Kidney (tissue), 13 donors: ENCODE measurements at regions not wholly inside any gene's neighbourhood (a gene's known extent, or its start where the extent isn't known, plus 50 kb on each side); places are given as distances from the start of the nearest gene placed in this dataset.

Experiments used
- DNase-seq, 5 donors: peaks; one replicate each; pipeline ENCODE4 v3.0.0-alpha.2; 2013 to 2020
- FAIRE-seq: peaks from 2 replicates; lab custom pipeline; 2012; peaks lifted over from hg19 to GRCh38; lab: Jason Lieb, UNC
- H3K27ac ChIP-seq, 2 donors: one replicate each; pipeline ENCODE4 v1.7.0; 2013; ENCODE audit warnings: low read depth in 2 of 2, low read length in 2 of 2, inconsistent platforms in 1 of 2
- H3K27me3 ChIP-seq: one replicate; pipeline ENCODE4 v1.7.1; 2013; ENCODE audit warnings: low read length, inconsistent platforms; ENCODE audit not compliant: control insufficient read depth, insufficient read depth
- H3K36me3 ChIP-seq, 3 donors: one replicate each; pipeline versions ENCODE4 v1.7.0 to v1.7.1; 2013; ENCODE audit warnings: low read length in 3 of 3, control low read depth in 1 of 3, inconsistent platforms in 1 of 3; ENCODE audit not compliant: insufficient read depth in 3 of 3, control insufficient read depth in 2 of 3
- H3K4me1 ChIP-seq, 3 donors: one replicate each; pipeline versions ENCODE4 v1.7.0 to v1.7.1; 2013; ENCODE audit warnings: low read length in 3 of 3, inconsistent platforms in 1 of 3, low read depth in 1 of 3; ENCODE audit not compliant: control insufficient read depth in 2 of 3, insufficient read depth in 2 of 3
- H3K4me3 ChIP-seq, 3 donors: one replicate each; pipeline versions ENCODE4 v1.7.0 to v1.8.1; 2013; ENCODE audit warnings: low read length in 3 of 3, control low read depth in 1 of 3, inconsistent platforms in 1 of 3
- H3K9ac ChIP-seq, 3 donors: one replicate each; pipeline versions ENCODE4 v1.7.0 to v1.7.1; 2013; ENCODE audit warnings: low read length in 3 of 3, control low read depth in 1 of 3, inconsistent platforms in 1 of 3
- H3K9me3 ChIP-seq, 3 donors: one replicate each; pipeline versions ENCODE4 v1.7.0 to v1.7.1; 2013; ENCODE audit warnings: low read length in 3 of 3, control low read depth in 1 of 3, inconsistent platforms in 1 of 3; ENCODE audit not compliant: control insufficient read depth in 2 of 3, insufficient read depth in 1 of 3
- intact Hi-C: fragments of 100-400 bp; cut with DNase I; formaldehyde crosslinking; loops from one replicate; pipeline ENCODE4 v1.11.1; 2022
- TF ChIP-seq, protein P1 (sequence below): IDR thresholded peaks from 3 replicates; pipeline ENCODE4 v1.5.1; 2012; ENCODE audit warnings: mild to moderate bottlenecking, moderate library complexity, borderline replicate concordance; ENCODE audit not compliant: insufficient read depth; ENCODE audit errors: extremely low read depth
- donor health status: control.
- donor health status: control.
- donor health status: control.
- donor health status: control.
- donor health status: control.
- donor health status: DM: yes; HTN: yes; CAD: no.
- donor health status: Normal renal cell carcinoma (clear cell type).

DNA sequence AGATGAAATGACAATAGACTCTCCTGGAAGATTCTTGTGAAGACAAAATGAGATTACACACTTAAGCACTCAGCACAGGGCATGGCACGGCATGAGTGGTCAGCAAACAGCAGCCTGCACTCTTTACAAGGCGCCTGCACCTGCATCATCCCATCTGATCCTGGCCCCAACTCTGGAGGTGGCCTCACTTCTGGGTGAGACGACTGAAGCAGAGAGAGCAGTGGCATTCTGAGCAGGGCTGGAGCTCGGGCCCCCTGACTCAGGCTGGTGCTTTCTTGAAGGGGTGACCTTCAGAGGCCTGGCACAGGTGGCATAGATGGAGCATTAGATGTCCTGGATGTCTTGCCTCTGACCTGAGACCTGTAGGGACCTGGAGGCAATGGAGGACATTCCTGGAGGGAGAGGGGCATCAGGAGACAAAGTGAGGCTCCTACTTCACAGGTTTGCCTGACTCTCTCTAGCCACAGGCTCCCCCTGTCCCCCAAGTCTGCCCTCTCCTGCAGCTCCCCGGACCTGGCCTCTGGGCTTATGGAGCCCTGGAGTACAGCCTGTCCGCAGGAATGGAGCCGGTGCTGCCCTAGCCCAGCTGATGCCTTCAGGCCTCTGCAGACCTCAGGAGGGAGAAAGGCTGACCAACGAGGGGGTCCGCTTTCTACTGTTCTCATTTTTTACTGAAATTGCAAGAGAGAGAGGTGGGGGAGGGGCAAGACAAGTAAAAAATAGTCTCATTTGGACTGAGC, 65.5 kb upstream of the THY1 start:
- DNase-seq: peak in 2 of 5 donors; percentile 7 to 34
- FAIRE-seq: no peak

DNA sequence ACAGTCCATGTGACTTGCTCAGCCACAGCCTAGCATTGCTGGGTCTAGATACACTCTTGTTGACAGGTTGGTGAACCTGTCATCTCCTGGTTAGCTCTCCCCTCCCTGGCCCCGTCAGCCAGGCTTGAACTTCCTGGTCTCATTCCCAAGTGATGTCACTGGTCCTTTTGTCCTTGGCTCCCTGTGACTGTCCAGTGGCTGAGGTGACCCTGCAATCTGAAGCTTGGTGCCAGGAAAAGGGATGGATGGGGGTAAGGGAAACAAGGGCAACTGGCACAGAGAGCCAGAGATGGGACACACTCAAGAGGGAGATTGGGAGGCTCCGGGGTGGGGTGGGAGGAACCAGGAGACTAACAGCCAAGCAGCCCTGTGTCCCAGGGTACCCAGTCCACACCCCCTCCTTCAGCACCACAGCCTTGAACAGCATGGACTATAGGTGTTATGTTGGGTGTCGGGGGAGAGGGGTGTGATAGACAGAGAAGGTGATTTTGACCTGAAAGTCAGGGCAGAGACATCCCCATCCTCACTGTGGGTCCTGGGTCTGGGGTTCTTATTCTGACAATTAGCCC, 63.8 kb upstream of the THY1 start:
- H3K27me3 ChIP-seq: no peaks in the 10 kb centered on the region
- peak in 3 of 5 donors; percentile 8 to 38 (median 25) for DNase-seq
- no peak for FAIRE-seq
- H3K4me1 ChIP-seq: no peaks in the 10 kb centered on the region
- H3K9me3 ChIP-seq: no peaks in the 10 kb centered on the region
- TF ChIP-seq, protein P1, sequence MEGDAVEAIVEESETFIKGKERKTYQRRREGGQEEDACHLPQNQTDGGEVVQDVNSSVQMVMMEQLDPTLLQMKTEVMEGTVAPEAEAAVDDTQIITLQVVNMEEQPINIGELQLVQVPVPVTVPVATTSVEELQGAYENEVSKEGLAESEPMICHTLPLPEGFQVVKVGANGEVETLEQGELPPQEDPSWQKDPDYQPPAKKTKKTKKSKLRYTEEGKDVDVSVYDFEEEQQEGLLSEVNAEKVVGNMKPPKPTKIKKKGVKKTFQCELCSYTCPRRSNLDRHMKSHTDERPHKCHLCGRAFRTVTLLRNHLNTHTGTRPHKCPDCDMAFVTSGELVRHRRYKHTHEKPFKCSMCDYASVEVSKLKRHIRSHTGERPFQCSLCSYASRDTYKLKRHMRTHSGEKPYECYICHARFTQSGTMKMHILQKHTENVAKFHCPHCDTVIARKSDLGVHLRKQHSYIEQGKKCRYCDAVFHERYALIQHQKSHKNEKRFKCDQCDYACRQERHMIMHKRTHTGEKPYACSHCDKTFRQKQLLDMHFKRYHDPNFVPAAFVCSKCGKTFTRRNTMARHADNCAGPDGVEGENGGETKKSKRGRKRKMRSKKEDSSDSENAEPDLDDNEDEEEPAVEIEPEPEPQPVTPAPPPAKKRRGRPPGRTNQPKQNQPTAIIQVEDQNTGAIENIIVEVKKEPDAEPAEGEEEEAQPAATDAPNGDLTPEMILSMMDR: no peak
- intact Hi-C loops: loop anchor here (10.0 kb wide), 1 partner anchor 248 kb away; no protein-coding TSS in a partner anchor
- H3K36me3 ChIP-seq: no peaks in the 10 kb centered on the region
- no peak overlapping the region for H3K9ac ChIP-seq
- H3K4me3 ChIP-seq: no peak overlapping the region
- no peak overlapping the region for H3K27ac ChIP-seq

More for the DNA sequence above, 65.5 kb upstream of the THY1 start:
- Histone ChIP-seq H3K9ac (no peak overlapping the region), H3K27me3 (no peaks in the 10 kb centered on the region), H3K36me3 (no peaks in the 10 kb centered on the region), H3K27ac (no peak overlapping the region), H3K4me3 (no peak overlapping the region), H3K9me3 (no peaks in the 10 kb centered on the region), H3K4me1 (no peaks in the 10 kb centered on the region)
- TF ChIP-seq, protein P1: no peak
- intact Hi-C loops: loop anchor here (10.0 kb wide), 1 partner anchor 246 kb away; no protein-coding TSS in a partner anchor

DNA sequence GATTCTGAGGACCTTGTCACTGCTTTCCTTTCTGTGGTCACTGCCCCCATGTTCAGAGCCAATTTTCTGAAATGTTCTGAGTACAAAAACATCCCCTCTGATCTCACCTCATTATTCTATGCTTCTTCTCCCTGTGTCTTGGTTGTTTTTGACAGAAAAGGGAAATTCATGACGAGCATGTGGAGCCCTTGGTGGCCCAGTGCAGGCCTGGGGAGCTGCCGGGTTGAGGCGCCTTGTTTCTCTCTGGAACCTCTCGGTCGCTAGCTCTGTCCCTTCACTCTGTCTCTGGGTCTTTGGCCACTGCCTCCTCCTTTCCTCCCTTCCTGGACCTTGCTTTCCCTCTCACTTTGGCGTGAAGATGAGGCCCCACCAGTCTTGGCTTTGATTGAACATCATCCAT, 63.0 kb upstream of the THY1 start:
- DNase-seq (peak in 1 of 5 donors; percentile 2), FAIRE-seq (no peak)
- H3K27me3 ChIP-seq: no peaks in the 10 kb centered on the region
- no peaks in the 10 kb centered on the region for H3K4me1 ChIP-seq
- no peak overlapping the region for H3K4me3 ChIP-seq
- no peak overlapping the region for H3K9ac ChIP-seq
- TF ChIP-seq, protein P1: no peak
- intact Hi-C loops: loop anchor here (10.0 kb wide), 1 partner anchor 249 kb away; no protein-coding TSS in a partner anchor
- no peak overlapping the region for H3K27ac ChIP-seq
- no peaks in the 10 kb centered on the region for H3K9me3 ChIP-seq
- no peaks in the 10 kb centered on the region for H3K36me3 ChIP-seq
